GM23338 (cell line): ENCODE measurements at regions not wholly inside any gene's neighbourhood (a gene's known extent, or its start where the extent isn't known, plus 50 kb on each side); places are given as distances from the start of the nearest gene placed in this dataset.

Experiments
- ATAC-seq: fragments of 200-7000 bp; cut with Tn5 transposase; 3 replicates; pipeline ENCODE4 v1.9.1; 2020
- DNase-seq: peaks from one replicate; pipeline ENCODE4 v3.0.0-alpha.2; 2015; ENCODE audit warnings: low spot score
- H2AFZ ChIP-seq: fragments of 200-600 bp; sonication (generic); 2 replicates; pipeline ENCODE4 v1.8.0; 2016; ENCODE audit warnings: antibody characterized with exemption, mild to moderate bottlenecking, moderate library complexity
- H3F3A ChIP-seq: fragments of 200-600 bp; sonication (generic); replicated peaks from 2 replicates; pipeline ENCODE4 v1.8.0; 2017; ENCODE audit warnings: antibody characterized with exemption, mixed run types, low read depth
- H3K27ac ChIP-seq: fragments of 200-600 bp; sonication (generic); 2 replicates; pipeline ENCODE4 v1.6.1; 2016; ENCODE audit warnings: low read depth
- H3K27me3 ChIP-seq: fragments of 200-600 bp; sonication (generic); 2 replicates; pipeline ENCODE4 v1.8.0; 2016; ENCODE audit warnings: mild to moderate bottlenecking, mixed run types, moderate library complexity; ENCODE audit not compliant: insufficient read depth
- H3K36me3 ChIP-seq: fragments of 200-600 bp; sonication (generic); 2 replicates; pipeline ENCODE4 v1.8.0; 2016; ENCODE audit warnings: mild to moderate bottlenecking; ENCODE audit not compliant: insufficient read depth
- H3K4me1 ChIP-seq: fragments of 200-600 bp; sonication (generic); 2 replicates; pipeline ENCODE4 v1.8.0; 2016; ENCODE audit warnings: mild to moderate bottlenecking, moderate library complexity; ENCODE audit not compliant: insufficient read depth
- H3K4me2 ChIP-seq: fragments of 200-600 bp; sonication (generic); 2 replicates; pipeline ENCODE4 v1.7.1; 2017; ENCODE audit warnings: mixed run types
- H3K4me3 ChIP-seq: fragments of 200-600 bp; sonication (generic); 2 replicates; pipeline ENCODE4 v1.6.1; 2016; ENCODE audit warnings: mixed run types
- H3K79me2 ChIP-seq: fragments of 200-600 bp; sonication (generic); replicated peaks from 2 replicates; pipeline ENCODE4 v1.8.0; 2017; ENCODE audit warnings: mild to moderate bottlenecking; ENCODE audit not compliant: insufficient read depth
- H3K9me2 ChIP-seq: fragments of 200-600 bp; sonication (generic); 2 replicates; pipeline ENCODE4 v1.8.0; 2017; ENCODE audit not compliant: insufficient read depth
- H4K20me1 ChIP-seq: fragments of 200-600 bp; sonication (generic); replicated peaks from 2 replicates; pipeline ENCODE4 v1.8.0; 2017; ENCODE audit warnings: mild to moderate bottlenecking; ENCODE audit not compliant: insufficient read depth
- H3K27ac Mint-ChIP-seq: 2 replicates; pipeline ENCODE4 v1.8.0; 2020; ENCODE audit warnings: inconsistent platforms, mild to moderate bottlenecking, moderate library complexity, mixed read lengths
- H3K27me3 Mint-ChIP-seq: 3 replicates; pipeline ENCODE4 v1.8.0; 2022; ENCODE audit warnings: low read depth, mild to moderate bottlenecking, moderate library complexity, mixed read lengths, inconsistent platforms; ENCODE audit not compliant: insufficient read depth, poor library complexity
- H3K36me3 Mint-ChIP-seq: 3 replicates; pipeline ENCODE4 v1.8.0; 2021; ENCODE audit warnings: low read depth, mild to moderate bottlenecking, inconsistent platforms, moderate library complexity, mixed read lengths
- H3K4me1 Mint-ChIP-seq: 3 replicates; pipeline ENCODE4 v1.8.0; 2020; ENCODE audit warnings: mild to moderate bottlenecking, inconsistent platforms, mixed read lengths
- H3K4me3 Mint-ChIP-seq: 3 replicates; pipeline ENCODE4 v1.8.0; 2021; ENCODE audit warnings: moderate library complexity, mild to moderate bottlenecking, inconsistent platforms, mixed read lengths
- H3K9me3 Mint-ChIP-seq: 3 replicates; pipeline ENCODE4 v1.8.0; 2020; ENCODE audit warnings: moderate library complexity, mild to moderate bottlenecking, inconsistent platforms, mixed read lengths
- EZH2 ChIP-seq: fragments of 200-600 bp; sonication (generic); IDR thresholded peaks from one replicate; pipeline ENCODE4 v1.8.0; 2017; ENCODE audit warnings: antibody characterized with exemption, mild to moderate bottlenecking, low read depth; ENCODE audit not compliant: unreplicated experiment
- EZH2phosphoT487 ChIP-seq: fragments of 200-600 bp; sonication (generic); IDR thresholded peaks from one replicate; pipeline ENCODE4 v1.8.1; 2018; ENCODE audit warnings: antibody characterized with exemption; ENCODE audit not compliant: unreplicated experiment
- JUNB ChIP-seq: IDR thresholded peaks from one replicate; pipeline ENCODE4 v1.6.1; 2016; ENCODE audit warnings: antibody characterized with exemption; ENCODE audit not compliant: unreplicated experiment
- NANOG ChIP-seq: IDR thresholded peaks from 2 replicates; pipeline ENCODE4 v1.6.1; 2016; ENCODE audit warnings: antibody characterized with exemption, borderline replicate concordance
- ZNF114 ChIP-seq: fragments of 250-450 bp; sonication (Bioruptor Pico); IDR thresholded peaks from 2 replicates; pipeline ENCODE4 v1.5.0; 2020; ENCODE audit warnings: mild to moderate bottlenecking, moderate library complexity
- ZNF331 ChIP-seq: fragments of 250-450 bp; sonication (Bioruptor Pico); IDR thresholded peaks from 2 replicates; pipeline ENCODE4 v1.5.0; 2020; ENCODE audit warnings: low read depth, mild to moderate bottlenecking, moderate library complexity
- TF ChIP-seq, protein P1 (sequence below): IDR thresholded peaks from one replicate; pipeline ENCODE4 v1.6.1; 2018; ENCODE audit warnings: antibody characterized with exemption; ENCODE audit not compliant: unreplicated experiment
- TF ChIP-seq, protein P2 (sequence below), 2 experiments: fragments of 200-600 bp in 1 of 2; sonication (generic) in 1 of 2; conservative IDR thresholded peaks; 2 replicates each; pipeline versions ENCODE4 v1.5.1 to v1.6.1; 2016 to 2017; ENCODE audit warnings: antibody characterized with exemption in 2 of 2, low read depth in 2 of 2, mild to moderate bottlenecking in 2 of 2, moderate library complexity in 1 of 2
- TF ChIP-seq, protein P3 (sequence below): IDR thresholded peaks from 2 replicates; pipeline ENCODE4 v1.6.1; 2016; ENCODE audit warnings: antibody characterized with exemption

GRCh38 chr20:24117383-24117782, 128.8 kb upstream of the GGTLC1 start:
- Mint-ChIP-seq H3K27ac (no peak overlapping the region), H3K4me1 (peaks cover 4% of the 10 kb centered on the region; the same call in 1 of the 3 replicates), H3K27me3 (peaks cover 2% of the 10 kb centered on the region), H3K9me3 (no peaks in the 10 kb centered on the region), H3K4me3 (no peak overlapping the region), H3K36me3 (no peaks in the 10 kb centered on the region)
- Histone ChIP-seq H3K9me2 (peaks cover 12% of the 10 kb centered on the region), H2AFZ (no peak overlapping the region), H3K79me2 (no peaks in the 10 kb centered on the region), H4K20me1 (no peaks in the 10 kb centered on the region), H3K36me3 (no peaks in the 10 kb centered on the region), H3F3A (no peaks in the 10 kb centered on the region), H3K4me3 (no peak overlapping the region), H3K27ac (no peak overlapping the region), H3K27me3 (no peaks in the 10 kb centered on the region), H3K4me1 (no peaks in the 10 kb centered on the region), H3K4me2 (no peak overlapping the region)
- ATAC-seq (no peak), DNase-seq (no peak)
- TF ChIP-seq, protein P1, sequence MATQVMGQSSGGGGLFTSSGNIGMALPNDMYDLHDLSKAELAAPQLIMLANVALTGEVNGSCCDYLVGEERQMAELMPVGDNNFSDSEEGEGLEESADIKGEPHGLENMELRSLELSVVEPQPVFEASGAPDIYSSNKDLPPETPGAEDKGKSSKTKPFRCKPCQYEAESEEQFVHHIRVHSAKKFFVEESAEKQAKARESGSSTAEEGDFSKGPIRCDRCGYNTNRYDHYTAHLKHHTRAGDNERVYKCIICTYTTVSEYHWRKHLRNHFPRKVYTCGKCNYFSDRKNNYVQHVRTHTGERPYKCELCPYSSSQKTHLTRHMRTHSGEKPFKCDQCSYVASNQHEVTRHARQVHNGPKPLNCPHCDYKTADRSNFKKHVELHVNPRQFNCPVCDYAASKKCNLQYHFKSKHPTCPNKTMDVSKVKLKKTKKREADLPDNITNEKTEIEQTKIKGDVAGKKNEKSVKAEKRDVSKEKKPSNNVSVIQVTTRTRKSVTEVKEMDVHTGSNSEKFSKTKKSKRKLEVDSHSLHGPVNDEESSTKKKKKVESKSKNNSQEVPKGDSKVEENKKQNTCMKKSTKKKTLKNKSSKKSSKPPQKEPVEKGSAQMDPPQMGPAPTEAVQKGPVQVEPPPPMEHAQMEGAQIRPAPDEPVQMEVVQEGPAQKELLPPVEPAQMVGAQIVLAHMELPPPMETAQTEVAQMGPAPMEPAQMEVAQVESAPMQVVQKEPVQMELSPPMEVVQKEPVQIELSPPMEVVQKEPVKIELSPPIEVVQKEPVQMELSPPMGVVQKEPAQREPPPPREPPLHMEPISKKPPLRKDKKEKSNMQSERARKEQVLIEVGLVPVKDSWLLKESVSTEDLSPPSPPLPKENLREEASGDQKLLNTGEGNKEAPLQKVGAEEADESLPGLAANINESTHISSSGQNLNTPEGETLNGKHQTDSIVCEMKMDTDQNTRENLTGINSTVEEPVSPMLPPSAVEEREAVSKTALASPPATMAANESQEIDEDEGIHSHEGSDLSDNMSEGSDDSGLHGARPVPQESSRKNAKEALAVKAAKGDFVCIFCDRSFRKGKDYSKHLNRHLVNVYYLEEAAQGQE, result no peak
- TF ChIP-seq, protein P2, sequence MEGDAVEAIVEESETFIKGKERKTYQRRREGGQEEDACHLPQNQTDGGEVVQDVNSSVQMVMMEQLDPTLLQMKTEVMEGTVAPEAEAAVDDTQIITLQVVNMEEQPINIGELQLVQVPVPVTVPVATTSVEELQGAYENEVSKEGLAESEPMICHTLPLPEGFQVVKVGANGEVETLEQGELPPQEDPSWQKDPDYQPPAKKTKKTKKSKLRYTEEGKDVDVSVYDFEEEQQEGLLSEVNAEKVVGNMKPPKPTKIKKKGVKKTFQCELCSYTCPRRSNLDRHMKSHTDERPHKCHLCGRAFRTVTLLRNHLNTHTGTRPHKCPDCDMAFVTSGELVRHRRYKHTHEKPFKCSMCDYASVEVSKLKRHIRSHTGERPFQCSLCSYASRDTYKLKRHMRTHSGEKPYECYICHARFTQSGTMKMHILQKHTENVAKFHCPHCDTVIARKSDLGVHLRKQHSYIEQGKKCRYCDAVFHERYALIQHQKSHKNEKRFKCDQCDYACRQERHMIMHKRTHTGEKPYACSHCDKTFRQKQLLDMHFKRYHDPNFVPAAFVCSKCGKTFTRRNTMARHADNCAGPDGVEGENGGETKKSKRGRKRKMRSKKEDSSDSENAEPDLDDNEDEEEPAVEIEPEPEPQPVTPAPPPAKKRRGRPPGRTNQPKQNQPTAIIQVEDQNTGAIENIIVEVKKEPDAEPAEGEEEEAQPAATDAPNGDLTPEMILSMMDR (conservative IDR thresholded peaks at IDR 0.05; ENCODE audit: low read depth in 2 of 2), result no peak
- TF ChIP-seq EZH2 (no peak), ZNF114 (CRISPR knock-in tag) (no peak), ZNF331 (no peak), JUNB (no peak)
- TF ChIP-seq, protein P3, sequence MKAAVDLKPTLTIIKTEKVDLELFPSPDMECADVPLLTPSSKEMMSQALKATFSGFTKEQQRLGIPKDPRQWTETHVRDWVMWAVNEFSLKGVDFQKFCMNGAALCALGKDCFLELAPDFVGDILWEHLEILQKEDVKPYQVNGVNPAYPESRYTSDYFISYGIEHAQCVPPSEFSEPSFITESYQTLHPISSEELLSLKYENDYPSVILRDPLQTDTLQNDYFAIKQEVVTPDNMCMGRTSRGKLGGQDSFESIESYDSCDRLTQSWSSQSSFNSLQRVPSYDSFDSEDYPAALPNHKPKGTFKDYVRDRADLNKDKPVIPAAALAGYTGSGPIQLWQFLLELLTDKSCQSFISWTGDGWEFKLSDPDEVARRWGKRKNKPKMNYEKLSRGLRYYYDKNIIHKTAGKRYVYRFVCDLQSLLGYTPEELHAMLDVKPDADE, result no peak

GRCh38 chr20:24116611-24117010, 128.0 kb upstream of the GGTLC1 start:
- no peaks in the 10 kb centered on the region for H3K36me3 ChIP-seq
- H3K4me2 ChIP-seq, result no peak overlapping the region
- Mint-ChIP-seq H3K4me3 (no peak overlapping the region), H3K4me1 (peaks cover 4% of the 10 kb centered on the region; the same call in 1 of the 3 replicates), H3K27ac (no peak overlapping the region), H3K36me3 (no peaks in the 10 kb centered on the region), H3K27me3 (peaks cover 2% of the 10 kb centered on the region), H3K9me3 (no peaks in the 10 kb centered on the region)
- ATAC-seq (peak; percentile 42; the same call in 1 of the 3 replicates), DNase-seq (no peak)
- H4K20me1 ChIP-seq, result no peaks in the 10 kb centered on the region
- H2AFZ ChIP-seq, result peak overlapping the region; percentile 43; the same call in 1 of the 2 replicates
- H3K79me2 ChIP-seq, result no peaks in the 10 kb centered on the region
- no peaks in the 10 kb centered on the region for H3K27me3 ChIP-seq
- H3K4me3 ChIP-seq, result no peak overlapping the region
- no peaks in the 10 kb centered on the region for H3F3A ChIP-seq
- H3K4me1 ChIP-seq, result no peaks in the 10 kb centered on the region
- H3K9me2 ChIP-seq, result peaks cover 12% of the 10 kb centered on the region
- no peak overlapping the region for H3K27ac ChIP-seq
- no peak for TF ChIP-seq EZH2phosphoT487
- TF ChIP-seq, protein P2 (conservative IDR thresholded peaks at IDR 0.05; ENCODE audit: low read depth in 2 of 2), result no peak
- TF ChIP-seq NANOG, result no peak
- TF ChIP-seq, protein P3, result no peak
- TF ChIP-seq ZNF114 (CRISPR knock-in tag), result no peak
- no peak for TF ChIP-seq EZH2
- TF ChIP-seq JUNB, result no peak
- TF ChIP-seq ZNF331, result no peak
